Sigmoid colon (tissue), 6 donors: ENCODE measurements at regions not wholly inside any gene's neighbourhood (a gene's known extent, or its start where the extent isn't known, plus 50 kb on each side); places are given as distances from the start of the nearest gene placed in this dataset.

Experiments used
- DNase-seq: peaks from one replicate; pipeline ENCODE4 v3.0.0-alpha.2; 2019
- H3K27ac ChIP-seq, 4 donors: fragments of 200-600 bp; sonication (generic); one replicate each; pipeline ENCODE4 v1.5.1; 2016 to 2019; ENCODE audit warnings: mild to moderate bottlenecking in 1 of 4
- H3K27me3 ChIP-seq, 3 donors: fragments of 200-600 bp; sonication (generic); one replicate each; pipeline ENCODE4 v1.5.1; 2019; ENCODE audit warnings: mild to moderate bottlenecking in 1 of 3
- H3K36me3 ChIP-seq, 4 donors: fragments of 200-600 bp; sonication (generic); one replicate each; pipeline ENCODE4 v1.5.1; 2016 to 2019
- H3K4me1 ChIP-seq, 4 donors: fragments of 200-600 bp; sonication (generic); one replicate each; pipeline ENCODE4 v1.5.1; 2017 to 2019
- H3K4me3 ChIP-seq, 4 donors: fragments of 200-600 bp; sonication (generic); one replicate each; pipeline ENCODE4 v1.5.1; 2017 to 2019; ENCODE audit warnings: mild to moderate bottlenecking in 2 of 4, moderate library complexity in 1 of 4
- H3K9me3 ChIP-seq, 4 donors: fragments of 200-600 bp in 3 of 4; sonication (generic) in 3 of 4; one replicate each; pipeline versions ENCODE4 v1.5.1 to v1.6.1; 2013 to 2019
- CTCF ChIP-seq, 4 experiments: fragments of 450-650 bp in 3 of 4; fragments of 200-600 bp in 1 of 4; IDR thresholded peaks; one replicate each; pipeline ENCODE4 v1.5.1; 2016 to 2019; ENCODE audit warnings: antibody characterized with exemption in 4 of 4, mild to moderate bottlenecking in 3 of 4, moderate library complexity in 2 of 4
- EP300 ChIP-seq, 4 donors: sonication (generic); formaldehyde crosslinking; IDR thresholded peaks; one replicate each; pipeline ENCODE4 v1.6.1; 2017; ENCODE audit warnings: antibody characterized with exemption in 4 of 4
- POLR2A ChIP-seq, 2 donors: fragments of 450-650 bp; IDR thresholded peaks; one replicate each; pipeline ENCODE4 v1.6.1; 2016; ENCODE audit warnings: antibody characterized with exemption in 2 of 2, mild to moderate bottlenecking in 2 of 2, moderate library complexity in 2 of 2
- POLR2AphosphoS5 ChIP-seq, 4 donors: sonication (generic); formaldehyde crosslinking; IDR thresholded peaks; one replicate each; pipeline ENCODE4 v1.6.1; 2017; ENCODE audit warnings: antibody characterized with exemption in 4 of 4
- WGBS, 2 donors: extraction: QIAGEN DNeasy Blood & Tissue Kit; methylation state at CpG; one replicate each; pipeline ENCODE4 v1.1.7; 2013; 5-methylcytosine and 5-hydroxymethylcytosine counted together
- intact Hi-C: fragments of 100-400 bp; cut with DNase I; formaldehyde crosslinking; loops from one replicate; pipeline ENCODE4 v1.15.1; 2023
- donor health status: healthy with polysubstance abuse.
- donor health status: healthy.

GRCh38 chr6:141587482-141588266 is 545.1 kb upstream of the GJE1 start:
- Histone ChIP-seq H3K27ac (no peak overlapping the region), H3K4me1 (peaks cover 0 to 5% (median 0%) of the 10 kb centered on the region in 4 donors), H3K4me3 (no peak overlapping the region), H3K27me3 (no peaks in the 10 kb centered on the region), H3K9me3 (no peaks in the 10 kb centered on the region), H3K36me3 (no peaks in the 10 kb centered on the region)
- 58 to 79% methylated on average over 4 of the region's 4 CpGs for WGBS, 2 donors
- intact Hi-C loops: no loop called here
- DNase-seq: no peak
- TF ChIP-seq EP300 (IDR thresholded peaks at IDR 0.05): no peak

- 95 to 98% methylated on average over 2 of the region's 2 CpGs for WGBS, 2 donors
- no peak overlapping the region for H3K4me3 ChIP-seq
- H3K36me3 ChIP-seq: no peaks in the 10 kb centered on the region
These were observed 551.7 kb upstream of the GJE1 start for GRCh38 chr6:141580988-141581552.

GRCh38 chr6:141580131-141580530 is 552.6 kb upstream of the GJE1 start:
- H3K9me3 ChIP-seq: no peaks in the 10 kb centered on the region
- H3K4me1 ChIP-seq: no peaks in the 10 kb centered on the region
- no peak for DNase-seq
- TF ChIP-seq POLR2AphosphoS5 (IDR thresholded peaks at IDR 0.05) (no peak), EP300 (IDR thresholded peaks at IDR 0.05) (no peak), CTCF (IDR thresholded peaks at IDR 0.05) (no peak), POLR2A (IDR thresholded peaks at IDR 0.05) (no peak)
- no peaks in the 10 kb centered on the region for H3K27me3 ChIP-seq
- WGBS, 2 donors: 93 to 95% methylated on average over 4 of the region's 4 CpGs
- no peaks in the 10 kb centered on the region for H3K36me3 ChIP-seq
- H3K27ac ChIP-seq: no peak overlapping the region
- intact Hi-C loops: no loop called here
- no peak overlapping the region for H3K4me3 ChIP-seq

More at GRCh38 chr6:141580988-141581552, 551.7 kb upstream of the GJE1 start:
- TF ChIP-seq CTCF (IDR thresholded peaks at IDR 0.05) (no peak), POLR2A (IDR thresholded peaks at IDR 0.05) (no peak), POLR2AphosphoS5 (IDR thresholded peaks at IDR 0.05) (no peak), EP300 (IDR thresholded peaks at IDR 0.05) (no peak)
- Histone ChIP-seq H3K9me3 (no peaks in the 10 kb centered on the region), H3K4me1 (no peaks in the 10 kb centered on the region), H3K27ac (no peak overlapping the region), H3K27me3 (no peaks in the 10 kb centered on the region)
- intact Hi-C loops: no loop called here
- no peak for DNase-seq

- Histone ChIP-seq H3K36me3 (no peaks in the 10 kb centered on the region), H3K27ac (no peak overlapping the region), H3K4me3 (no peak overlapping the region), H3K9me3 (no peaks in the 10 kb centered on the region), H3K4me1 (no peaks in the 10 kb centered on the region), H3K27me3 (no peaks in the 10 kb centered on the region)
- TF ChIP-seq POLR2A (IDR thresholded peaks at IDR 0.05): no peak
- no peak for TF ChIP-seq CTCF (IDR thresholded peaks at IDR 0.05)
- no peak for TF ChIP-seq EP300 (IDR thresholded peaks at IDR 0.05)
- TF ChIP-seq POLR2AphosphoS5 (IDR thresholded peaks at IDR 0.05): no peak
- no peak for DNase-seq
- intact Hi-C loops: no loop called here
These were observed 556.0 kb upstream of the GJE1 start for GRCh38 chr6:141576751-141577150.

- TF ChIP-seq POLR2A (IDR thresholded peaks at IDR 0.05) (no peak), POLR2AphosphoS5 (IDR thresholded peaks at IDR 0.05) (no peak), CTCF (IDR thresholded peaks at IDR 0.05) (peak; percentile 54 to 83 (median 67))
- WGBS, 2 donors: 17 to 34% methylated on average over 11 of the region's 11 CpGs
- Histone ChIP-seq H3K27ac (peak overlapping the region in 3 of 4 donors; percentile 2 to 53 (median 7)), H3K36me3 (no peaks in the 10 kb centered on the region), H3K4me3 (peak overlapping the region in 2 of 4 donors; percentile 16 to 26), H3K27me3 (no peaks in the 10 kb centered on the region), H3K4me1 (peaks cover 0 to 12% (median 3%) of the 10 kb centered on the region in 4 donors), H3K9me3 (no peaks in the 10 kb centered on the region)
- intact Hi-C loops: no loop called here
- DNase-seq: peak; percentile 68
These were observed 569.6 kb upstream of the GJE1 start for GRCh38 chr6:141562851-141563763.
